ENCODE measurements at regions not wholly inside any gene's neighbourhood (a gene's known extent, or its start where the extent isn't known, plus 50 kb on each side); places are given as distances from the start of the nearest gene placed in this dataset.

DNA sequence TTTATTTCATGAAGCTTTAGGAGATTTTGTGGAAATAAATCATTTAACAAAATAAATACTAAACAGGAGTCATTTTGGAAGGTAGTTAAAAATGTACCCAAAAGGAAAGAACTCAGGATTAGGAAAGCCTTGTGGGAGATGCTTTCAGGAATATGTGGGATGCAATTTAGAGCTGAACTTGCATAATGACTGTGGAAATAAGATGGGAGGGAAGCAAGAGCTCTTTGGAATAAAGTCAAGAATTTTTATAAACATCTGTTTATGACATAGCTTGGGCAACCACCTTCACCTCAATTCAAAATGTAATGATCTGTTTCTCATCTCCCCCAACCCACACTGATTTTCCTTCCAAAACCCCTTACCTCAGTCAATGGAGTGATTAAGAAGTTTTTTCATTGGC, 623.8 kb downstream of the FAT4 start:
- no peak overlapping the region for H3K4me2 ChIP-seq (ENCODE audit: low read length)
- TF ChIP-seq, protein P1, sequence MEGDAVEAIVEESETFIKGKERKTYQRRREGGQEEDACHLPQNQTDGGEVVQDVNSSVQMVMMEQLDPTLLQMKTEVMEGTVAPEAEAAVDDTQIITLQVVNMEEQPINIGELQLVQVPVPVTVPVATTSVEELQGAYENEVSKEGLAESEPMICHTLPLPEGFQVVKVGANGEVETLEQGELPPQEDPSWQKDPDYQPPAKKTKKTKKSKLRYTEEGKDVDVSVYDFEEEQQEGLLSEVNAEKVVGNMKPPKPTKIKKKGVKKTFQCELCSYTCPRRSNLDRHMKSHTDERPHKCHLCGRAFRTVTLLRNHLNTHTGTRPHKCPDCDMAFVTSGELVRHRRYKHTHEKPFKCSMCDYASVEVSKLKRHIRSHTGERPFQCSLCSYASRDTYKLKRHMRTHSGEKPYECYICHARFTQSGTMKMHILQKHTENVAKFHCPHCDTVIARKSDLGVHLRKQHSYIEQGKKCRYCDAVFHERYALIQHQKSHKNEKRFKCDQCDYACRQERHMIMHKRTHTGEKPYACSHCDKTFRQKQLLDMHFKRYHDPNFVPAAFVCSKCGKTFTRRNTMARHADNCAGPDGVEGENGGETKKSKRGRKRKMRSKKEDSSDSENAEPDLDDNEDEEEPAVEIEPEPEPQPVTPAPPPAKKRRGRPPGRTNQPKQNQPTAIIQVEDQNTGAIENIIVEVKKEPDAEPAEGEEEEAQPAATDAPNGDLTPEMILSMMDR (IDR thresholded peaks at IDR 0.05; ENCODE audit: low read depth, low read length, poor library complexity, severe bottlenecking), result no peak
- TF ChIP-seq EZH2phosphoT487 (IDR thresholded peaks at IDR 0.05; ENCODE audit: borderline replicate concordance, low read length), result no peak
- H3K4me3 ChIP-seq (ENCODE audit: low read length), result no peak overlapping the region
- no peaks in the 10 kb centered on the region for H3K79me2 ChIP-seq (ENCODE audit: control insufficient read depth, low read length)
- H3K27me3 ChIP-seq (ENCODE audit: control insufficient read depth, low read length), result no peaks in the 10 kb centered on the region
- no peaks in the 10 kb centered on the region for H3K36me3 ChIP-seq (ENCODE audit: control insufficient read depth, low read length)
- no peaks in the 10 kb centered on the region for H4K20me1 ChIP-seq (ENCODE audit: control insufficient read depth, insufficient read depth, low read depth, low read length)
- H3K27ac ChIP-seq (ENCODE audit: low read depth, low read length), result no peak overlapping the region
- no peaks in the 10 kb centered on the region for H3F3A ChIP-seq (ENCODE audit: control insufficient read depth, insufficient read depth)
- H3K9me3 ChIP-seq (ENCODE audit: control insufficient read depth, insufficient read depth, low read length), result no peaks in the 10 kb centered on the region
- no peaks in the 10 kb centered on the region for H3K4me1 ChIP-seq (ENCODE audit: control insufficient read depth, low read length)
- H3K9me2 ChIP-seq (replicated peaks; ENCODE audit: control insufficient read depth, low read length), result no peaks in the 10 kb centered on the region

DNA sequence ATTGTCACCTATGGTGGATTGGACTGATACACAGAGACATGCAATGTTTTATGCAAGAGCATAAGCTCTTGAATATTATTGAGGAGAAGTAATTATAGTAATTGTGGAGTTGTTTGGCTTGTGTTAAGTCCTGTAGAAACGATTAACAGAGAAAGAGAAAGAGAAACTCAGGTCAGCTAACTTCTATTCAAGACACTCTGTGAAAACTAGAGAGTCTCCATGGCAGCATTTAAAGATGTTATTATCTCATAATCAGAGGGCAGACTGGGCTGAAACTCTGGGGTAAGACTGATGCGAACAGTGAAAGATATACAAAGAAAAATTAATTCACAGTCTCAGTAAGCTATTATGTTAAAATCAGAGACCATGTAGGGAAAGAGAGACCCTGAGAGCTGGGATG, 625.7 kb downstream of the FAT4 start:
- Histone ChIP-seq H3K36me3 (ENCODE audit: control insufficient read depth, low read length) (no peaks in the 10 kb centered on the region), H3K9me3 (ENCODE audit: control insufficient read depth, insufficient read depth, low read length) (no peaks in the 10 kb centered on the region), H3K27ac (ENCODE audit: low read depth, low read length) (no peak overlapping the region), H3F3A (ENCODE audit: control insufficient read depth, insufficient read depth) (no peaks in the 10 kb centered on the region), H3K4me3 (ENCODE audit: low read length) (no peak overlapping the region), H3K79me2 (ENCODE audit: control insufficient read depth, low read length) (no peaks in the 10 kb centered on the region), H3K27me3 (ENCODE audit: control insufficient read depth, low read length) (no peaks in the 10 kb centered on the region), H3K4me2 (ENCODE audit: low read length) (no peak overlapping the region), H3K9me2 (replicated peaks; ENCODE audit: control insufficient read depth, low read length) (no peaks in the 10 kb centered on the region), H4K20me1 (ENCODE audit: control insufficient read depth, insufficient read depth, low read depth, low read length) (no peaks in the 10 kb centered on the region), H3K4me1 (ENCODE audit: control insufficient read depth, low read length) (no peaks in the 10 kb centered on the region)
- no peak for TF ChIP-seq EZH2phosphoT487 (IDR thresholded peaks at IDR 0.05; ENCODE audit: borderline replicate concordance, low read length)

DNA sequence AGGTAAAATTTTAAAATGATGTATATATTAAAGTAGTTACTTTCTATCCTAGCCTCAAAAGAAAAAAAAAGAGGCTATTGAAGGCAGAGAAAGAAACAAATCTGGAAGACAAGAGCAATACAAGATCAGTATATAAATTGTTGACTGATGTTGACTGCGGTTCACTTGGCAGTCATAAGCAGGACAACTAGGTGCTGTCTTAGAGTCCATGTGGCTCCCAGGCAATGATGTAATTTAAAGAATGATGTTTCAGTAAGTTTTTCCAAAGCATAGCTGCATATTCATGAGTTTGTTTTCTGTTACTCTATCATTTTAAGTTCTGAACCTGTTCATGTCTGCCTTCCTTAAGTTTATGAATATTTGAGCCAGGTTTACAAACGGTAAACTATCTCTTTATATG, 630.2 kb downstream of the FAT4 start:
- TF ChIP-seq, protein P1 (IDR thresholded peaks at IDR 0.05; ENCODE audit: low read depth, low read length, poor library complexity, severe bottlenecking), result no peak
- no peak for TF ChIP-seq EZH2phosphoT487 (IDR thresholded peaks at IDR 0.05; ENCODE audit: borderline replicate concordance, low read length)
- Histone ChIP-seq H3K27ac (ENCODE audit: low read depth, low read length) (no peak overlapping the region), H3K27me3 (ENCODE audit: control insufficient read depth, low read length) (no peaks in the 10 kb centered on the region), H3K4me2 (ENCODE audit: low read length) (no peak overlapping the region), H3K4me3 (ENCODE audit: low read length) (no peak overlapping the region), H3F3A (ENCODE audit: control insufficient read depth, insufficient read depth) (no peaks in the 10 kb centered on the region), H3K79me2 (ENCODE audit: control insufficient read depth, low read length) (no peaks in the 10 kb centered on the region), H3K9me3 (ENCODE audit: control insufficient read depth, insufficient read depth, low read length) (no peaks in the 10 kb centered on the region), H3K36me3 (ENCODE audit: control insufficient read depth, low read length) (no peaks in the 10 kb centered on the region), H3K9me2 (replicated peaks; ENCODE audit: control insufficient read depth, low read length) (no peaks in the 10 kb centered on the region), H4K20me1 (ENCODE audit: control insufficient read depth, insufficient read depth, low read depth, low read length) (no peaks in the 10 kb centered on the region), H3K4me1 (ENCODE audit: control insufficient read depth, low read length) (no peaks in the 10 kb centered on the region)

DNA sequence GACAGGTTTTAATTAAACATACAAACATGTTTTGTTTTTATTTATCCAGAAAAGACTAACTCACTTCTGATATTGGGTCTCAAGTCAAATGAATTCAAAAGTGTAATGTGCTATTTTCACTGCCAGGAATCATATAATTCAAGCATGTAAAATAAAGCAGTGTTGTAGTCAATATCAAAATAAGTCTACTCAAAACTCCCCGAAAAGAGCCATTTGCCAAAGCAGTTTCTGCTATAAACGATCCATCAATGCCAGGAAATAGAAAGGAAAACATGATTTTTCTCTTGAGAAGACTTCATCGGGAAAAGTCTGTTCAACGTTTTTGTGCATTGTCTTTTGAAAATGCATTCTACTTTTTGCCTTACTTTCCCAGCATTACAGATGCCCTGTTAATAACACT, 633.3 kb downstream of the FAT4 start:
- no peak for TF ChIP-seq EZH2phosphoT487 (IDR thresholded peaks at IDR 0.05; ENCODE audit: borderline replicate concordance, low read length)
- TF ChIP-seq, protein P1 (IDR thresholded peaks at IDR 0.05; ENCODE audit: low read depth, low read length, poor library complexity, severe bottlenecking), result no peak
- H3K27ac ChIP-seq (ENCODE audit: low read depth, low read length), result no peak overlapping the region
- H3K27me3 ChIP-seq (ENCODE audit: control insufficient read depth, low read length), result no peaks in the 10 kb centered on the region
- H3K4me1 ChIP-seq (ENCODE audit: control insufficient read depth, low read length), result no peaks in the 10 kb centered on the region
- no peaks in the 10 kb centered on the region for H4K20me1 ChIP-seq (ENCODE audit: control insufficient read depth, insufficient read depth, low read depth, low read length)
- H3K9me3 ChIP-seq (ENCODE audit: control insufficient read depth, insufficient read depth, low read length), result no peaks in the 10 kb centered on the region
- H3F3A ChIP-seq (ENCODE audit: control insufficient read depth, insufficient read depth), result no peaks in the 10 kb centered on the region
- H3K4me2 ChIP-seq (ENCODE audit: low read length), result no peak overlapping the region
- no peaks in the 10 kb centered on the region for H3K36me3 ChIP-seq (ENCODE audit: control insufficient read depth, low read length)
- H3K4me3 ChIP-seq (ENCODE audit: low read length), result no peak overlapping the region
- no peaks in the 10 kb centered on the region for H3K9me2 ChIP-seq (replicated peaks; ENCODE audit: control insufficient read depth, low read length)
- H3K79me2 ChIP-seq (ENCODE audit: control insufficient read depth, low read length), result no peaks in the 10 kb centered on the region
